Neural cell (in vitro differentiated cells): ENCODE measurements at regions not wholly inside any gene's neighbourhood (a gene's known extent, or its start where the extent isn't known, plus 50 kb on each side); places are given as distances from the start of the nearest gene placed in this dataset.

Experiments
- H2AFZ ChIP-seq: fragments of 200-600, 300-800 bp; sonication (generic), shearing (Covaris generic); 2 replicates; pipeline ENCODE4 v1.6.0; 2014; ENCODE audit warnings: low read depth, mild to moderate bottlenecking, antibody characterized with exemption, low read length, moderate library complexity
- H3F3A ChIP-seq: fragments of 200-600 bp; shearing (Covaris generic); 2 replicates; pipeline ENCODE4 v1.6.1; 2016; ENCODE audit warnings: mild to moderate bottlenecking, moderate library complexity, mixed read lengths, antibody characterized with exemption, low read length; ENCODE audit not compliant: insufficient read depth, poor library complexity, severe bottlenecking
- H3K27ac ChIP-seq: fragments of 200-600, 300-800 bp; sonication (generic), shearing (Covaris generic); 2 replicates; pipeline ENCODE4 v1.5.1; 2014; ENCODE audit warnings: mild to moderate bottlenecking, low read length, moderate library complexity
- H3K27me3 ChIP-seq: fragments of 300-800, 200-600 bp; sonication (generic), shearing (Covaris generic); 2 replicates; pipeline ENCODE4 v1.6.0; 2014; ENCODE audit warnings: mild to moderate bottlenecking, low read depth, low read length, moderate library complexity; ENCODE audit not compliant: insufficient read depth
- H3K36me3 ChIP-seq: fragments of 300-800, 200-600 bp; sonication (generic), shearing (Covaris generic); 2 replicates; pipeline ENCODE4 v1.5.1; 2014; ENCODE audit warnings: mild to moderate bottlenecking, antibody characterized with exemption, low read length, moderate library complexity; ENCODE audit not compliant: insufficient read depth
- H3K4me2 ChIP-seq: fragments of 300-800, 200-600 bp; sonication (generic), shearing (Covaris generic); 2 replicates; pipeline ENCODE4 v1.6.0; 2014; ENCODE audit warnings: mild to moderate bottlenecking, low read length
- H3K4me3 ChIP-seq: fragments of 300-800, 200-600 bp; sonication (generic), shearing (Covaris generic); 2 replicates; pipeline ENCODE4 v1.5.1; 2014; ENCODE audit warnings: mild to moderate bottlenecking, low read length, moderate library complexity
- H3K79me2 ChIP-seq: fragments of 200-600 bp; shearing (Covaris generic); replicated peaks from 2 replicates; pipeline ENCODE4 v1.6.0; 2014; ENCODE audit warnings: mild to moderate bottlenecking, low read length, moderate library complexity; ENCODE audit not compliant: insufficient read depth
- H3K9ac ChIP-seq: fragments of 300-800, 200-600 bp; sonication (generic), shearing (Covaris generic); 2 replicates; pipeline ENCODE4 v1.6.1; 2016; ENCODE audit warnings: mild to moderate bottlenecking, low read length, mixed read lengths
- H3K9me2 ChIP-seq: fragments of 200-600 bp; shearing (Covaris generic); 2 replicates; pipeline ENCODE4 v1.6.1; 2016; ENCODE audit warnings: mild to moderate bottlenecking, low read length, mixed read lengths; ENCODE audit not compliant: insufficient read depth
- H3K9me3 ChIP-seq: fragments of 200-600, 300-800 bp; sonication (generic), shearing (Covaris generic); 2 replicates; pipeline ENCODE4 v1.6.1; 2016; ENCODE audit warnings: mild to moderate bottlenecking, mixed run types, low read length, moderate library complexity, mixed read lengths
- H4K20me1 ChIP-seq: fragments of 200-600 bp; shearing (Covaris generic); 2 replicates; pipeline ENCODE4 v1.6.1; 2016; ENCODE audit warnings: mild to moderate bottlenecking, mixed run types; ENCODE audit not compliant: insufficient read depth
- CTCF ChIP-seq: fragments of 450-650 bp; IDR thresholded peaks from 2 replicates; pipeline ENCODE4 v1.5.1; 2014; ENCODE audit warnings: antibody characterized with exemption, mild to moderate bottlenecking, moderate library complexity; ENCODE audit not compliant: poor library complexity, severe bottlenecking
- EP300 ChIP-seq: fragments of 450-650 bp; conservative IDR thresholded peaks from 2 replicates; pipeline ENCODE4 v1.6.1; 2014; ENCODE audit warnings: antibody characterized with exemption, mild to moderate bottlenecking, moderate library complexity; ENCODE audit not compliant: poor library complexity, severe bottlenecking
- EZH2 ChIP-seq: fragments of 200-600, 300-800 bp; shearing (Covaris generic), sonication (generic); IDR thresholded peaks from 2 replicates; pipeline ENCODE4 v1.6.1; 2014; ENCODE audit warnings: antibody characterized with exemption, low read length, borderline replicate concordance, mild to moderate bottlenecking; ENCODE audit not compliant: insufficient read depth, poor library complexity, severe bottlenecking
- MXI1 ChIP-seq: fragments of 450-650 bp; conservative IDR thresholded peaks from 2 replicates; pipeline ENCODE4 v1.6.1; 2014; ENCODE audit warnings: antibody characterized with exemption, mild to moderate bottlenecking; ENCODE audit not compliant: poor library complexity, severe bottlenecking
- POLR2AphosphoS5 ChIP-seq: IDR thresholded peaks from 2 replicates; pipeline ENCODE4 v1.6.1; 2012
- RAD21 ChIP-seq: fragments of 450-650 bp; conservative IDR thresholded peaks from 2 replicates; pipeline ENCODE4 v1.6.1; 2014; ENCODE audit warnings: antibody characterized with exemption, mild to moderate bottlenecking, moderate library complexity
- SMC3 ChIP-seq: fragments of 450-650 bp; conservative IDR thresholded peaks from 2 replicates; pipeline ENCODE4 v1.6.1; 2014; ENCODE audit warnings: antibody characterized with exemption, mild to moderate bottlenecking, moderate library complexity; ENCODE audit not compliant: poor library complexity
- TAF1 ChIP-seq: IDR thresholded peaks from 2 replicates; pipeline ENCODE4 v1.6.1; 2012; ENCODE audit warnings: low read depth
- TF ChIP-seq, protein P1 (sequence below): IDR thresholded peaks from 2 replicates; pipeline ENCODE4 v1.6.1; 2012; ENCODE audit warnings: borderline replicate concordance

GRCh38 chr10:11401264-11402235, 209.9 kb downstream of the USP6NL start:
- Histone ChIP-seq H3K4me2 (no peak overlapping the region), H3K27ac (no peak overlapping the region), H3K79me2 (no peaks in the 10 kb centered on the region), H3K4me3 (no peak overlapping the region), H4K20me1 (no peaks in the 10 kb centered on the region), H3F3A (no peaks in the 10 kb centered on the region), H3K9ac (no peak overlapping the region), H3K27me3 (no peaks in the 10 kb centered on the region), H3K9me2 (no peaks in the 10 kb centered on the region), H2AFZ (no peak overlapping the region), H3K9me3 (no peaks in the 10 kb centered on the region), H3K36me3 (no peaks in the 10 kb centered on the region)
- TF ChIP-seq SMC3 (no peak), RAD21 (no peak), TAF1 (no peak), MXI1 (no peak), POLR2AphosphoS5 (no peak), CTCF (no peak), EP300 (no peak)
- TF ChIP-seq, protein P1, sequence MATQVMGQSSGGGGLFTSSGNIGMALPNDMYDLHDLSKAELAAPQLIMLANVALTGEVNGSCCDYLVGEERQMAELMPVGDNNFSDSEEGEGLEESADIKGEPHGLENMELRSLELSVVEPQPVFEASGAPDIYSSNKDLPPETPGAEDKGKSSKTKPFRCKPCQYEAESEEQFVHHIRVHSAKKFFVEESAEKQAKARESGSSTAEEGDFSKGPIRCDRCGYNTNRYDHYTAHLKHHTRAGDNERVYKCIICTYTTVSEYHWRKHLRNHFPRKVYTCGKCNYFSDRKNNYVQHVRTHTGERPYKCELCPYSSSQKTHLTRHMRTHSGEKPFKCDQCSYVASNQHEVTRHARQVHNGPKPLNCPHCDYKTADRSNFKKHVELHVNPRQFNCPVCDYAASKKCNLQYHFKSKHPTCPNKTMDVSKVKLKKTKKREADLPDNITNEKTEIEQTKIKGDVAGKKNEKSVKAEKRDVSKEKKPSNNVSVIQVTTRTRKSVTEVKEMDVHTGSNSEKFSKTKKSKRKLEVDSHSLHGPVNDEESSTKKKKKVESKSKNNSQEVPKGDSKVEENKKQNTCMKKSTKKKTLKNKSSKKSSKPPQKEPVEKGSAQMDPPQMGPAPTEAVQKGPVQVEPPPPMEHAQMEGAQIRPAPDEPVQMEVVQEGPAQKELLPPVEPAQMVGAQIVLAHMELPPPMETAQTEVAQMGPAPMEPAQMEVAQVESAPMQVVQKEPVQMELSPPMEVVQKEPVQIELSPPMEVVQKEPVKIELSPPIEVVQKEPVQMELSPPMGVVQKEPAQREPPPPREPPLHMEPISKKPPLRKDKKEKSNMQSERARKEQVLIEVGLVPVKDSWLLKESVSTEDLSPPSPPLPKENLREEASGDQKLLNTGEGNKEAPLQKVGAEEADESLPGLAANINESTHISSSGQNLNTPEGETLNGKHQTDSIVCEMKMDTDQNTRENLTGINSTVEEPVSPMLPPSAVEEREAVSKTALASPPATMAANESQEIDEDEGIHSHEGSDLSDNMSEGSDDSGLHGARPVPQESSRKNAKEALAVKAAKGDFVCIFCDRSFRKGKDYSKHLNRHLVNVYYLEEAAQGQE: no peak

- H3K27ac ChIP-seq: no peak overlapping the region
- no peaks in the 10 kb centered on the region for H3K9me3 ChIP-seq
- H3K4me3 ChIP-seq: no peak overlapping the region
- no peaks in the 10 kb centered on the region for H3K36me3 ChIP-seq
- no peak overlapping the region for H3K9ac ChIP-seq
- no peaks in the 10 kb centered on the region for H3F3A ChIP-seq
- TF ChIP-seq SMC3: no peak
- TF ChIP-seq, protein P1: no peak
- TF ChIP-seq EP300: no peak
- no peak for TF ChIP-seq EZH2
- no peaks in the 10 kb centered on the region for H3K27me3 ChIP-seq
- no peak overlapping the region for H2AFZ ChIP-seq
- no peaks in the 10 kb centered on the region for H3K79me2 ChIP-seq
- H3K9me2 ChIP-seq: no peaks in the 10 kb centered on the region
- H3K4me2 ChIP-seq: no peak overlapping the region
- no peaks in the 10 kb centered on the region for H4K20me1 ChIP-seq
Observed at GRCh38 chr10:11397980-11398580, 213.4 kb downstream of the USP6NL start.
